ENCODE measurements at regions not wholly inside any gene's neighbourhood (a gene's known extent, or its start where the extent isn't known, plus 50 kb on each side); places are given as distances from the start of the nearest gene placed in this dataset.
A peak's percentile ranks its signal among the peaks of the same experiment; 100 is the strongest.

DNA sequence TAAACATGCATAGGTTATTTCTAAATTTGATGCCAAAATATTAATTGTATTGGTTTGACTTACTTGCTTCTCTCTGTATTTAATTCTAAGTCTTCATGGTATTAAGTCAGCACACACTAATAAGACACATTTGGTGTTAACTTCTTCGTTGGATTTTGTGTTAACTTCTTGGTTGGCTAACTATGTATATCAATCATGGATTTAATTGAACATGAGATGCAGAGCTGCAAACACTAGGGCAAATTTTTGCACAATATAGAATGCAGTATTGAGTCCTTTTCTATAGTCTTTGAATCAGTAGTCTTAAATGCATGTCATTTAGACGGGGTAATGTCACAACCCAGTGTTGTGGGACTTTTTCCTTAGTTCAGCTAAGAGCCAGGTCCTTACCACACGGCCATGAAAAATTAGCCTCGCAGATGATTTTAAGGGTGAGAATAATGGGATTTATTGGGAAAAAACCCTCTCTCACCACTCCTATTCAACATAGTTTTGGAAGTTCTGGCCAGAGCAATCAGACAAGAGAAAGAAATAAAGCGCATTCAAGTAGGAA, 142.9 kb upstream of the TRIM24 start:
- CTCF ChIA-PET: no interaction called here
- H3K4me1 ChIP-seq (ENCODE audit: control insufficient read depth, insufficient read depth, low read length): no peaks in the 10 kb centered on the region
- no peak for TF ChIP-seq FEZF1 (tag by site-specific recombination; IDR thresholded peaks at IDR 0.05)
- TF ChIP-seq GLI2 (tag by site-specific recombination; IDR thresholded peaks at IDR 0.05; ENCODE audit: borderline replicate concordance, low read depth): no peak
- TF ChIP-seq, protein P1, sequence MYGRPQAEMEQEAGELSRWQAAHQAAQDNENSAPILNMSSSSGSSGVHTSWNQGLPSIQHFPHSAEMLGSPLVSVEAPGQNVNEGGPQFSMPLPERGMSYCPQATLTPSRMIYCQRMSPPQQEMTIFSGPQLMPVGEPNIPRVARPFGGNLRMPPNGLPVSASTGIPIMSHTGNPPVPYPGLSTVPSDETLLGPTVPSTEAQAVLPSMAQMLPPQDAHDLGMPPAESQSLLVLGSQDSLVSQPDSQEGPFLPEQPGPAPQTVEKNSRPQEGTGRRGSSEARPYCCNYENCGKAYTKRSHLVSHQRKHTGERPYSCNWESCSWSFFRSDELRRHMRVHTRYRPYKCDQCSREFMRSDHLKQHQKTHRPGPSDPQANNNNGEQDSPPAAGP (tag by site-specific recombination; IDR thresholded peaks at IDR 0.05): no peak
- no peak for TF ChIP-seq ZFP69B (tag by site-specific recombination; IDR thresholded peaks at IDR 0.05)
- TF ChIP-seq ZNF366 (tag by site-specific recombination; conservative IDR thresholded peaks at IDR 0.05): no peak
- no peak for TF ChIP-seq ZNF248 (tag by site-specific recombination; IDR thresholded peaks at IDR 0.05)
- no peak for TF ChIP-seq IKZF3 (tag by site-specific recombination; IDR thresholded peaks at IDR 0.05)
- H3K36me3 ChIP-seq (ENCODE audit: control insufficient read depth in 2 of 2, insufficient read depth in 1 of 2, low read length in 2 of 2): no peaks in the 10 kb centered on the region
- no peak overlapping the region for H3K4me3 ChIP-seq (ENCODE audit: low read depth, low read length)
- H3K27ac ChIP-seq (ENCODE audit: extremely low read depth, low read depth, low read length): no peak overlapping the region
- no peaks in the 10 kb centered on the region for H3K9me3 ChIP-seq (ENCODE audit: control insufficient read depth, insufficient read depth, low read depth, low read length)
- POLR2A ChIA-PET: no interaction called here

DNA sequence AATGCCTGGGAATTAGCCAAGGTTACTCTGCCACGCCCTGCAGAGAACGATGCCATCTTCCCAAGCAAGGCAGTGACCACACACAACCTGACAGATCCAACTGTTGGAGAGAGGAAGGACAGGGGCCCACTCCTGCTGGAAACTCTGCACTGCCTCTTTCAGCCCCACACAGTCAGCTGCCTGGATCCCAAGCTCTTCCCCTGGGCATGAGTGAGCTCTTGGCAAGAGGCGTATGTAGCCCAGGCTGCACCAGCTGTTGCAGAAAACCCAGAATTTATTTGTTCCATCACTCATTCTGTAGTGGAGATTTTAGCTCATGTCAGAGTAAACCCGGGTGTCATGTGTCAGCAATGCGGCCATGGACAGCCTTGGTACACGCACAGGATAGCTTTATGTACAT, 135.1 kb upstream of the TRIM24 start:
- TF ChIP-seq ZNF155 (tag by site-specific recombination; IDR thresholded peaks at IDR 0.05): no peak
- TF ChIP-seq ZBTB20 (tag by site-specific recombination; IDR thresholded peaks at IDR 0.05): no peak
- no peak for TF ChIP-seq FEZF1 (tag by site-specific recombination; IDR thresholded peaks at IDR 0.05)
- no peak for TF ChIP-seq ZNF670 (tag by site-specific recombination; IDR thresholded peaks at IDR 0.05; ENCODE audit: low read depth)
- no peak for TF ChIP-seq ZNF776 (tag by site-specific recombination; IDR thresholded peaks at IDR 0.05; ENCODE audit: borderline replicate concordance)
- TF ChIP-seq INSM2 (tag by site-specific recombination; IDR thresholded peaks at IDR 0.05): no peak
- no peak for TF ChIP-seq ZNF157 (tag by site-specific recombination; IDR thresholded peaks at IDR 0.05)
- TF ChIP-seq ZNF423 (tag by site-specific recombination; IDR thresholded peaks at IDR 0.05): no peak
- TF ChIP-seq ZNF391 (tag by site-specific recombination; IDR thresholded peaks at IDR 0.05; ENCODE audit: borderline replicate concordance, low read depth): no peak
- Histone ChIP-seq H3K9me3 (ENCODE audit: control insufficient read depth, insufficient read depth, low read depth, low read length) (no peaks in the 10 kb centered on the region), H3K4me3 (ENCODE audit: low read depth, low read length) (no peak overlapping the region), H3K4me1 (ENCODE audit: control insufficient read depth, insufficient read depth, low read length) (no peaks in the 10 kb centered on the region), H3K27ac (ENCODE audit: extremely low read depth, low read depth, low read length) (no peak overlapping the region), H3K36me3 (ENCODE audit: control insufficient read depth in 2 of 2, insufficient read depth in 1 of 2, low read length in 2 of 2) (no peaks in the 10 kb centered on the region)
- ChIA-PET POLR2A (no interaction called here), CTCF (no interaction called here)

DNA sequence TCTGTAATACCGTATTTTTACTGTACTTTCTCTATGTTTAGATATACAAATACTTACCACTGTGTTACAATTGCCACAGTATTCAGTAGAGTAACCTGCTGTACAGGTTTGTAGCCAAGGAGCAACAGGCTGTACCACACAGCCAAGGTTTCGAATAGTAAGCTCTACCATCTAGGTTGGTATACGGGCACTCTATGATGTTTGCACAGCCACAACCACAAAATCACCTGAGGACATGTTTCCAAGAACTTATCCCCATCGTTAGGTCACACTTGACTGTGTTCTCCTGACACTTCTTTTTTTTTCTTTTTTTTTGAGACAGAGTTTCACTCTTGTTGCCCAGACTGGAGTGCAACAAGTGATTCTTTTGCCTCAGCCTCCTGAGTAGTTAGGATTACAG, 134.6 kb upstream of the TRIM24 start:
- Histone ChIP-seq H3K36me3 (ENCODE audit: control insufficient read depth in 2 of 2, insufficient read depth in 1 of 2, low read length in 2 of 2) (no peaks in the 10 kb centered on the region), H3K4me3 (ENCODE audit: low read depth, low read length) (no peak overlapping the region), H3K9me3 (ENCODE audit: control insufficient read depth, insufficient read depth, low read depth, low read length) (no peaks in the 10 kb centered on the region), H3K4me1 (ENCODE audit: control insufficient read depth, insufficient read depth, low read length) (no peaks in the 10 kb centered on the region), H3K27ac (ENCODE audit: extremely low read depth, low read depth, low read length) (no peak overlapping the region)
- POLR2A ChIA-PET: no interaction called here
- no peak for TF ChIP-seq ZNF132 (tag by site-specific recombination; IDR thresholded peaks at IDR 0.05; ENCODE audit: borderline replicate concordance)
- TF ChIP-seq ZBTB21 (tag by site-specific recombination; IDR thresholded peaks at IDR 0.05): no peak
- TF ChIP-seq ZNF114 (tag by site-specific recombination; IDR thresholded peaks at IDR 0.05): no peak
- no peak for TF ChIP-seq ZNF768 (tag by site-specific recombination; IDR thresholded peaks at IDR 0.05)
- TF ChIP-seq ZNF704 (tag by site-specific recombination; IDR thresholded peaks at IDR 0.05): no peak
- 0 out of 2 replicates have a peak, but pooled peaks have one; percentile 41 for TF ChIP-seq SCRT2 (tag by site-specific recombination; IDR thresholded peaks at IDR 0.05)
- CTCF ChIA-PET: interaction anchor here (0.7 kb wide), 1 partner anchor 401 kb away, joined by 3 read pairs; no protein-coding TSS in a partner anchor

Measured in HEK293 (cell line).